ENCODE measurements at regions not wholly inside any gene's neighbourhood (a gene's known extent, or its start where the extent isn't known, plus 50 kb on each side); places are given as distances from the start of the nearest gene placed in this dataset.

DNA sequence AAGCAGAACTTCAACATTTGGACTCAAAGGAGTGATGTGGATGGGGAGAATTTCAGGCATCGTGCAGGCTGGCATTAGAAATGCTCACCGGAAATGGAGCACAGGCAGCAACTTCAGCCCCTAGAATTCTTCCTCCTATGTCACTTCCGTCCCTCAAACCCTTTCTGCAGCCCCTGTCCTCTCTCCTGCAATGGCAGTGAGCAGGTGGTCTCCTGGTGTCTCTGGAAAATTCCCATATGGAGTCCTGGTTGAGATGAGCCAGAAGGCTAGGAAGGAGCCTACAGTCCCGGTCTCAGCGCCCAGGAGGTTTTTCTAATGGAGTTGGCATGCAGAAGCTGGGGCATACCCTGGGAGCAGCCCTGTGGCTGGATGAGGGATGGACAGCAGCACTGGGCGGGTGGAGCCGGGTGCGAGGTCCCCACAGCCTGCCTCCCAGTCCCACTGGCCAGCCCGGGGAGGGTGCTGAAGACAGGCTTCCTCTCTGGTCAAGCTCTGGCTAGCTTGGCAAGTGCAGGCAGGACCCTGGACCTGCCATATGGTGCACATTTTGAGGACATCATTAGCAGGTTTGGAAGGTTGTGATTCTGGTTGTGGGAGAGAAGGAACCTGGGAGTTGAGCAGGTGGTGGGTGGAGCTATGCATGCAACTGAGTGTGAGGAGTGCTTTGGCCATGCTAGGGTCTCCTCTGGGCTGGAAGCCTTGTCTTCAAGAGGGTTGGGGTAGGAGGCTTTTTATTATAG is 59.8 kb upstream of the B3GAT1 start:
- no peaks in the 10 kb centered on the region for H3K4me1 ChIP-seq (ENCODE audit: insufficient read depth, low read length, poor library complexity, severe bottlenecking)
- H3K9ac ChIP-seq (ENCODE audit: low read depth, low read length, poor library complexity, severe bottlenecking) = no peak overlapping the region
- no peaks in the 10 kb centered on the region for H3K36me3 ChIP-seq (ENCODE audit: insufficient read depth, low read length)
- H3K9me3 ChIP-seq (ENCODE audit: insufficient read depth, low read depth, low read length) = peaks cover 42% of the 10 kb centered on the region
- no peak overlapping the region for H2AFZ ChIP-seq (ENCODE audit: low read length)
- H3K27me3 ChIP-seq (ENCODE audit: insufficient read depth, low read length, poor library complexity, severe bottlenecking) = no peaks in the 10 kb centered on the region
- H3F3A ChIP-seq (ENCODE audit: low read depth) = no peaks in the 10 kb centered on the region
- no peaks in the 10 kb centered on the region for H3K9me2 ChIP-seq (replicated peaks; ENCODE audit: low read depth, low read length)
- H3K4me2 ChIP-seq (ENCODE audit: low read depth, low read length, poor library complexity, severe bottlenecking) = no peak overlapping the region
- no peaks in the 10 kb centered on the region for H3K79me2 ChIP-seq (ENCODE audit: insufficient read depth, low read length)
- H4K20me1 ChIP-seq (ENCODE audit: insufficient read depth, low read length, poor library complexity, severe bottlenecking) = no peaks in the 10 kb centered on the region
- no peak overlapping the region for H3K4me3 ChIP-seq (ENCODE audit: low read length, poor library complexity, severe bottlenecking)
- no peak for TF ChIP-seq EZH2phosphoT487 (IDR thresholded peaks at IDR 0.05; ENCODE audit: borderline replicate concordance)
- TF ChIP-seq, protein P1, sequence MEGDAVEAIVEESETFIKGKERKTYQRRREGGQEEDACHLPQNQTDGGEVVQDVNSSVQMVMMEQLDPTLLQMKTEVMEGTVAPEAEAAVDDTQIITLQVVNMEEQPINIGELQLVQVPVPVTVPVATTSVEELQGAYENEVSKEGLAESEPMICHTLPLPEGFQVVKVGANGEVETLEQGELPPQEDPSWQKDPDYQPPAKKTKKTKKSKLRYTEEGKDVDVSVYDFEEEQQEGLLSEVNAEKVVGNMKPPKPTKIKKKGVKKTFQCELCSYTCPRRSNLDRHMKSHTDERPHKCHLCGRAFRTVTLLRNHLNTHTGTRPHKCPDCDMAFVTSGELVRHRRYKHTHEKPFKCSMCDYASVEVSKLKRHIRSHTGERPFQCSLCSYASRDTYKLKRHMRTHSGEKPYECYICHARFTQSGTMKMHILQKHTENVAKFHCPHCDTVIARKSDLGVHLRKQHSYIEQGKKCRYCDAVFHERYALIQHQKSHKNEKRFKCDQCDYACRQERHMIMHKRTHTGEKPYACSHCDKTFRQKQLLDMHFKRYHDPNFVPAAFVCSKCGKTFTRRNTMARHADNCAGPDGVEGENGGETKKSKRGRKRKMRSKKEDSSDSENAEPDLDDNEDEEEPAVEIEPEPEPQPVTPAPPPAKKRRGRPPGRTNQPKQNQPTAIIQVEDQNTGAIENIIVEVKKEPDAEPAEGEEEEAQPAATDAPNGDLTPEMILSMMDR (conservative IDR thresholded peaks at IDR 0.05; ENCODE audit: low read length) = no peak

DNA sequence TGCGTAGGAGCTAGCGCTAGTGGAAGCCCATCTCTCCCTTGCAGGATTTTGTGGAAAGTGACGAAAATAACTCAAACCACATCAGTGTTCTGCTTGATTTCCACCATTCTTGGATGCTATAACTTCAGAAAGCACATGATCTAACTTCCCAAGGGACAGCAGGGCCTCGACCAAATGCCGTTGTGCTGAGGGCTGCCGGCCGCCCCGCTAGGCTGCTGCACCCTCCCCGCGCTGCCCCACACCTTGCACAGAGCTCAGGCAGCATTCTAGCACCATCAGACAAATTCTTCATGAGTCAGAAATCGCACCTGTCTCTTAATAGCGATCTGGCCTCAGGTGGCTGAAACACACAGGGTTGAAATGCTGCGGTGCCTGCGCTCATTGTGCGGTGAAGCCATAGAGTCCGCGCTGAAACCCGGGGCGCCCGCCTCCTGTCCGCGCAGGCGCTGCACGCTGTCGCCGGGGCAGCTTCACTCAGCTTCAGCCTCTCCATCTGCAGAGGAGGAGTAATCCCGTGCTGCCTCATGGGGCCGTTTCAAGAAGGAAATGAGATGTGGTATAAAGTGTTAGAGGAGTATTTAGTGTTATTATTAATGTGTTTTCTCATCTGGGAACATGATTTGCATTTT is 59.2 kb upstream of the B3GAT1 start:
- Histone ChIP-seq H3K79me2 (ENCODE audit: insufficient read depth, low read length) (no peaks in the 10 kb centered on the region), H3K4me1 (ENCODE audit: insufficient read depth, low read length, poor library complexity, severe bottlenecking) (no peaks in the 10 kb centered on the region), H3K27me3 (ENCODE audit: insufficient read depth, low read length, poor library complexity, severe bottlenecking) (no peaks in the 10 kb centered on the region), H3K36me3 (ENCODE audit: insufficient read depth, low read length) (no peaks in the 10 kb centered on the region), H3K9me3 (ENCODE audit: insufficient read depth, low read depth, low read length) (peaks cover 35% of the 10 kb centered on the region), H2AFZ (ENCODE audit: low read length) (no peak overlapping the region), H3F3A (ENCODE audit: low read depth) (no peaks in the 10 kb centered on the region), H3K4me3 (ENCODE audit: low read length, poor library complexity, severe bottlenecking) (no peak overlapping the region), H3K4me2 (ENCODE audit: low read depth, low read length, poor library complexity, severe bottlenecking) (no peak overlapping the region), H3K9ac (ENCODE audit: low read depth, low read length, poor library complexity, severe bottlenecking) (no peak overlapping the region), H3K9me2 (replicated peaks; ENCODE audit: low read depth, low read length) (no peaks in the 10 kb centered on the region), H4K20me1 (ENCODE audit: insufficient read depth, low read length, poor library complexity, severe bottlenecking) (no peaks in the 10 kb centered on the region)
- TF ChIP-seq, protein P1 (conservative IDR thresholded peaks at IDR 0.05; ENCODE audit: low read length) = no peak
- TF ChIP-seq EZH2phosphoT487 (IDR thresholded peaks at IDR 0.05; ENCODE audit: borderline replicate concordance) = no peak

DNA sequence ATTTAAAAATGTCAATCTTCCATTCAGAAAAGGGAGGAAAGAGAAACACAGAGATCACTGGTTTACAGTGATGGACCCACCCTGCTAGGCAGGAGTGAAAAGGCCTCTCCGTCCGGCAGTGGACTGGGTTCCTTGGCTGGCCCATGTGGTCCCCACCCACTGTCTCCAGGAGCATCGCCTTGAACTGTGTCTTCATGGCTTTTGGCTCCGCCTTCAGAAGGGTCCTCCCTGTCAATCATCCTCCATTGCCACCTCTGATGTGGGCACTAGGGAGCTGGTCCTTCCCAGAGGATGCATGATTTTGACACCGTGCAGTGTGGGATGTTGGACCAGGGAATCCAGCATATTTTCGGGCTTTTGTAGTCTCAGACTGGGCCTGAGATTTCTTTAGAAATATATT is 58.2 kb upstream of the B3GAT1 start:
- no peak for TF ChIP-seq EZH2phosphoT487 (IDR thresholded peaks at IDR 0.05; ENCODE audit: borderline replicate concordance)
- TF ChIP-seq, protein P1 (conservative IDR thresholded peaks at IDR 0.05; ENCODE audit: low read length) = no peak
- Histone ChIP-seq H3K79me2 (ENCODE audit: insufficient read depth, low read length) (no peaks in the 10 kb centered on the region), H3K27me3 (ENCODE audit: insufficient read depth, low read length, poor library complexity, severe bottlenecking) (no peaks in the 10 kb centered on the region), H3K4me1 (ENCODE audit: insufficient read depth, low read length, poor library complexity, severe bottlenecking) (no peaks in the 10 kb centered on the region), H4K20me1 (ENCODE audit: insufficient read depth, low read length, poor library complexity, severe bottlenecking) (no peaks in the 10 kb centered on the region), H3K9me2 (replicated peaks; ENCODE audit: low read depth, low read length) (no peaks in the 10 kb centered on the region), H3K4me3 (ENCODE audit: low read length, poor library complexity, severe bottlenecking) (no peak overlapping the region), H3K9ac (ENCODE audit: low read depth, low read length, poor library complexity, severe bottlenecking) (no peak overlapping the region), H2AFZ (ENCODE audit: low read length) (no peak overlapping the region), H3K36me3 (ENCODE audit: insufficient read depth, low read length) (no peaks in the 10 kb centered on the region), H3F3A (ENCODE audit: low read depth) (no peaks in the 10 kb centered on the region), H3K4me2 (ENCODE audit: low read depth, low read length, poor library complexity, severe bottlenecking) (no peak overlapping the region), H3K9me3 (ENCODE audit: insufficient read depth, low read depth, low read length) (peaks cover 28% of the 10 kb centered on the region)

Data from Loucy (cell line).